MM.1S (cell line): ENCODE measurements at regions not wholly inside any gene's neighbourhood (a gene's known extent, or its start where the extent isn't known, plus 50 kb on each side); places are given as distances from the start of the nearest gene placed in this dataset.

Experiments used
- DNase-seq: peaks from one replicate; pipeline ENCODE4 v3.0.0-alpha.2; 2015
- H2AFZ ChIP-seq: fragments of 300-600 bp; sonication (generic); 2 replicates; pipeline ENCODE4 v1.6.0; 2016; ENCODE audit warnings: antibody characterized with exemption, low read length
- H3F3A ChIP-seq: fragments of 300-600 bp; sonication (generic); 2 replicates; pipeline ENCODE4 v1.6.1; 2016; ENCODE audit warnings: mild to moderate bottlenecking, antibody characterized with exemption, low read length, moderate library complexity, mixed read lengths; ENCODE audit not compliant: insufficient read depth
- H3K27ac ChIP-seq: fragments of 300-600 bp; sonication (generic); 2 replicates; pipeline ENCODE4 v1.5.1; 2016; ENCODE audit warnings: mild to moderate bottlenecking, low read length
- H3K27me3 ChIP-seq: fragments of 300-600 bp; sonication (generic); replicated peaks from 2 replicates; pipeline ENCODE4 v1.6.0; 2016; ENCODE audit warnings: low read length; ENCODE audit not compliant: insufficient read depth
- H3K36me3 ChIP-seq: fragments of 300-600 bp; sonication (generic); replicated peaks from 2 replicates; pipeline ENCODE4 v1.6.1; 2016; ENCODE audit warnings: mild to moderate bottlenecking, low read length, mixed read lengths; ENCODE audit not compliant: insufficient read depth
- H3K4me1 ChIP-seq: fragments of 300-600 bp; sonication (generic); 2 replicates; pipeline ENCODE4 v1.6.1; 2016; ENCODE audit warnings: low read length, mixed read lengths
- H3K4me2 ChIP-seq: fragments of 300-600 bp; sonication (generic); 2 replicates; pipeline ENCODE4 v1.6.0; 2016; ENCODE audit warnings: low read depth, low read length
- H3K4me3 ChIP-seq: fragments of 300-600 bp; sonication (generic); 2 replicates; pipeline ENCODE4 v1.5.1; 2016; ENCODE audit warnings: low read length, mixed read lengths
- H3K79me2 ChIP-seq: fragments of 300-600 bp; sonication (generic); 2 replicates; pipeline ENCODE4 v1.6.1; 2016; ENCODE audit warnings: mixed run types, low read length, mixed read lengths
- H3K9ac ChIP-seq: fragments of 300-600 bp; sonication (generic); 2 replicates; pipeline ENCODE4 v1.6.1; 2016; ENCODE audit warnings: low read length, mixed read lengths
- H3K9me2 ChIP-seq: fragments of 300-600 bp; sonication (generic); replicated peaks from 2 replicates; pipeline ENCODE4 v1.6.1; 2016; ENCODE audit warnings: mild to moderate bottlenecking, low read length, mixed read lengths; ENCODE audit not compliant: insufficient read depth
- H3K9me3 ChIP-seq: fragments of 300-600 bp; sonication (generic); replicated peaks from 2 replicates; pipeline ENCODE4 v1.6.1; 2016; ENCODE audit warnings: mild to moderate bottlenecking, low read length, mixed read lengths; ENCODE audit not compliant: insufficient read depth
- H4K20me1 ChIP-seq: fragments of 300-600 bp; sonication (generic); 2 replicates; pipeline ENCODE4 v1.6.1; 2016; ENCODE audit warnings: mild to moderate bottlenecking, low read length, moderate library complexity, mixed read lengths; ENCODE audit not compliant: insufficient read depth
- EZH2 ChIP-seq: fragments of 300-600 bp; sonication (generic); optimal IDR thresholded peaks from 2 replicates; pipeline ENCODE3; 2017; ENCODE audit warnings: low read depth, mild to moderate bottlenecking, antibody characterized with exemption, low read length, mixed read lengths
- EZH2phosphoT487 ChIP-seq: fragments of 300-600 bp; sonication (generic); IDR thresholded peaks from 2 replicates; pipeline ENCODE4 v1.6.1; 2018; ENCODE audit warnings: antibody characterized with exemption, low read length
- TF ChIP-seq, protein P1 (sequence below): fragments of 300-600 bp; sonication (generic); IDR thresholded peaks from 2 replicates; pipeline ENCODE4 v1.5.1; 2016; ENCODE audit warnings: antibody characterized with exemption, low read length, mixed read lengths

DNA sequence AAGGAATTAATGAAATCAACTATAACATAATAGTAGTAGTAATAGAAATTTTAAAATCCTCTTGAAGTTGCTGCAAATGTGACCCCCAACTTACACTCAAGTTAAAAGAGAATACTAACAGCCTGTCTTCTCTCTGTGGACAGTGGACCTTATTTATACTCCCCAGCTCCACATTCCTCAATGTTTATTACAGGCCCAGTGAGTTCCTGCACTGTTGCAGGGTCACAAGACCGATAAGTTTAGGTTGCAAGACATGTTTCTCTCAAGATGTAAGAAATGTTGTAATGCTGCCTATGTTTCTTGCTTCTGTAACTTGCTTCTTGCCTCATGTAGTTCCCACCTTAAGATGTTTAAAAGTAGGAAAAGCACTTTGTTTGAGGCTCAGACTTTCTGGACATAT lies 888.1 kb downstream of the PDCD6IP start:
- H3F3A ChIP-seq = no peaks in the 10 kb centered on the region
- H3K4me2 ChIP-seq = no peak overlapping the region
- H2AFZ ChIP-seq = no peak overlapping the region
- no peak overlapping the region for H3K9ac ChIP-seq
- no peak for DNase-seq
- no peaks in the 10 kb centered on the region for H3K79me2 ChIP-seq
- TF ChIP-seq, protein P1, sequence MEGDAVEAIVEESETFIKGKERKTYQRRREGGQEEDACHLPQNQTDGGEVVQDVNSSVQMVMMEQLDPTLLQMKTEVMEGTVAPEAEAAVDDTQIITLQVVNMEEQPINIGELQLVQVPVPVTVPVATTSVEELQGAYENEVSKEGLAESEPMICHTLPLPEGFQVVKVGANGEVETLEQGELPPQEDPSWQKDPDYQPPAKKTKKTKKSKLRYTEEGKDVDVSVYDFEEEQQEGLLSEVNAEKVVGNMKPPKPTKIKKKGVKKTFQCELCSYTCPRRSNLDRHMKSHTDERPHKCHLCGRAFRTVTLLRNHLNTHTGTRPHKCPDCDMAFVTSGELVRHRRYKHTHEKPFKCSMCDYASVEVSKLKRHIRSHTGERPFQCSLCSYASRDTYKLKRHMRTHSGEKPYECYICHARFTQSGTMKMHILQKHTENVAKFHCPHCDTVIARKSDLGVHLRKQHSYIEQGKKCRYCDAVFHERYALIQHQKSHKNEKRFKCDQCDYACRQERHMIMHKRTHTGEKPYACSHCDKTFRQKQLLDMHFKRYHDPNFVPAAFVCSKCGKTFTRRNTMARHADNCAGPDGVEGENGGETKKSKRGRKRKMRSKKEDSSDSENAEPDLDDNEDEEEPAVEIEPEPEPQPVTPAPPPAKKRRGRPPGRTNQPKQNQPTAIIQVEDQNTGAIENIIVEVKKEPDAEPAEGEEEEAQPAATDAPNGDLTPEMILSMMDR = no peak
- TF ChIP-seq EZH2 = no peak
- TF ChIP-seq EZH2phosphoT487 = no peak
- H3K4me3 ChIP-seq = no peak overlapping the region
- no peaks in the 10 kb centered on the region for H3K27me3 ChIP-seq
- no peaks in the 10 kb centered on the region for H3K9me2 ChIP-seq
- no peaks in the 10 kb centered on the region for H3K4me1 ChIP-seq
- H3K9me3 ChIP-seq = no peaks in the 10 kb centered on the region
- H3K27ac ChIP-seq = no peak overlapping the region
- no peaks in the 10 kb centered on the region for H4K20me1 ChIP-seq
- no peaks in the 10 kb centered on the region for H3K36me3 ChIP-seq

DNA sequence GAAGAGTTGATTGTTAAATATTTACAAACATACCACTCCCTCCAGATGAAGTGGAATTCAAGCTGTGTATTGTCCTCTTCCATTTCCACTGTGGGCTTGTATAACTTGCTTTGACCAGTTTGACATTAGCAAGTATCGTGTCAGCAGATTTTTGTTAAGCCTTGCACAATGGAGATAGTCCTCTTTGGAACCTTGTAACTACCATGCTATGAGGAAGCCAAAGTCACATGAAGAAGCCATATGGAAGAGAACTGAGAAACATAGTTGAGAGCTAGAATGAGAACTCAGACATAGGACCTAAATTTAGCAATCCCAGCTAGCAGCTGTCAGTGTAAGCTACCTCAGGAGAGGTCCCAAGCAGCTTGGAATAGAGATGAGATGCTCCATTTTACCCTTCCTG lies 889.2 kb downstream of the PDCD6IP start:
- Histone ChIP-seq H3K4me1 (no peaks in the 10 kb centered on the region), H3K9ac (no peak overlapping the region), H4K20me1 (no peaks in the 10 kb centered on the region), H3K9me2 (no peaks in the 10 kb centered on the region), H3K4me2 (no peak overlapping the region), H3K4me3 (no peak overlapping the region), H3K79me2 (no peaks in the 10 kb centered on the region), H3F3A (no peaks in the 10 kb centered on the region), H3K27me3 (no peaks in the 10 kb centered on the region), H3K36me3 (no peaks in the 10 kb centered on the region), H3K9me3 (no peaks in the 10 kb centered on the region), H3K27ac (no peak overlapping the region), H2AFZ (no peak overlapping the region)
- TF ChIP-seq, protein P1 = no peak
- TF ChIP-seq EZH2 = no peak
- DNase-seq = no peak

DNA sequence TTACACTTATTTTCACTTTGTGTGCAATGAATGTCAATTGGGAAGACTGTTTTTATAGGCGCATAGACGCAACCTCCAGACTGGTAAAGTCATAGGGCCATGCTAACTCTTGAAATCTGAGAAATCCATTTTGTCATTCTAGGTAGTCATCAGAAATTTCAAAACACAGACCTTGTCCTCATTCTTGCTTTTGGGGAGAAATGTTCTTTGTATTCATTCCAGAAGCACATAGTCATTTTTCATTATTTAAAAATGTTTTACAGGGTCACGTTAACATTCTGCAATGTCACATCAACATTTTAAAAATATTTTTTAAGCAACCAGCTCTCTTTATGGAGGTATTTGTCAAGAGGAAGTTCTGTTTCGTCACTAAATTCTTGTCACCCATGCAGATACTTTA lies 898.4 kb downstream of the PDCD6IP start:
- H3K9ac ChIP-seq = no peak overlapping the region
- H3K9me3 ChIP-seq = no peaks in the 10 kb centered on the region
- H3K9me2 ChIP-seq = no peaks in the 10 kb centered on the region
- no peak overlapping the region for H3K27ac ChIP-seq
- no peak for DNase-seq
- no peak overlapping the region for H3K4me2 ChIP-seq
- no peaks in the 10 kb centered on the region for H3K79me2 ChIP-seq
- no peaks in the 10 kb centered on the region for H4K20me1 ChIP-seq
- TF ChIP-seq EZH2phosphoT487 (no peak), EZH2 (no peak)
- TF ChIP-seq, protein P1 = no peak
- H3F3A ChIP-seq = no peaks in the 10 kb centered on the region
- H3K36me3 ChIP-seq = no peaks in the 10 kb centered on the region
- H2AFZ ChIP-seq = no peak overlapping the region
- no peaks in the 10 kb centered on the region for H3K4me1 ChIP-seq
- no peak overlapping the region for H3K4me3 ChIP-seq
- H3K27me3 ChIP-seq = no peaks in the 10 kb centered on the region
